Hepatocyte (in vitro differentiated cells): ENCODE measurements at regions not wholly inside any gene's neighbourhood (a gene's known extent, or its start where the extent isn't known, plus 50 kb on each side); places are given as distances from the start of the nearest gene placed in this dataset.

Experiments used
- DNase-seq: peaks from one replicate; pipeline ENCODE4 v3.0.0-alpha.2; 2016; ENCODE audit warnings: low spot score
- H2AFZ ChIP-seq: fragments of 200-600 bp; sonication (generic); 2 replicates; pipeline ENCODE4 v1.6.0; 2016; ENCODE audit warnings: antibody characterized with exemption, mild to moderate bottlenecking
- H3K27ac ChIP-seq: fragments of 200-600 bp; sonication (generic); 2 replicates; pipeline ENCODE4 v1.5.1; 2016; ENCODE audit warnings: mild to moderate bottlenecking
- H3K27me3 ChIP-seq: fragments of 200-600 bp; sonication (generic); 2 replicates; pipeline ENCODE4 v1.6.1; 2016
- H3K36me3 ChIP-seq: fragments of 200-600 bp; sonication (generic); replicated peaks from 2 replicates; pipeline ENCODE4 v1.5.1; 2016; ENCODE audit warnings: low read depth; ENCODE audit not compliant: insufficient read depth
- H3K4me1 ChIP-seq: fragments of 200-600 bp; sonication (generic); 2 replicates; pipeline ENCODE4 v1.5.1; 2016; ENCODE audit warnings: mild to moderate bottlenecking, moderate library complexity; ENCODE audit not compliant: insufficient read depth
- H3K4me2 ChIP-seq: fragments of 200-600 bp; sonication (generic); 2 replicates; pipeline ENCODE4 v1.6.0; 2016
- H3K4me3 ChIP-seq: fragments of 200-600 bp; sonication (generic); 2 replicates; pipeline ENCODE4 v1.5.1; 2016; ENCODE audit warnings: mild to moderate bottlenecking
- H3K79me2 ChIP-seq: fragments of 200-600 bp; sonication (generic); 2 replicates; pipeline ENCODE4 v1.6.0; 2017; ENCODE audit warnings: mild to moderate bottlenecking
- H3K9me2 ChIP-seq: fragments of 200-600 bp; sonication (generic); replicated peaks from 2 replicates; pipeline ENCODE4 v1.6.0; 2017; ENCODE audit warnings: mild to moderate bottlenecking; ENCODE audit not compliant: insufficient read depth
- H3K9me3 ChIP-seq: fragments of 200-600 bp; sonication (generic); 2 replicates; pipeline ENCODE4 v1.5.1; 2016; ENCODE audit warnings: low read depth, mild to moderate bottlenecking
- H4K20me1 ChIP-seq: fragments of 200-600 bp; sonication (generic); 2 replicates; pipeline ENCODE4 v1.6.0; 2016; ENCODE audit warnings: mild to moderate bottlenecking; ENCODE audit not compliant: insufficient read depth, poor library complexity, severe bottlenecking
- CTCF ChIP-seq: fragments of 200-600 bp; sonication (generic); IDR thresholded peaks from 2 replicates; pipeline ENCODE4 v1.5.1; 2016; ENCODE audit warnings: antibody characterized with exemption, mild to moderate bottlenecking; ENCODE audit not compliant: poor library complexity
- EZH2 ChIP-seq: fragments of 200-600 bp; sonication (generic); IDR thresholded peaks from 2 replicates; pipeline ENCODE4 v1.6.1; 2016; ENCODE audit warnings: antibody characterized with exemption, mild to moderate bottlenecking, borderline replicate concordance
- EZH2phosphoT487 ChIP-seq: fragments of 200-600 bp; sonication (generic); IDR thresholded peaks from one replicate; pipeline ENCODE4 v1.6.1; 2018; ENCODE audit warnings: antibody characterized with exemption, mild to moderate bottlenecking, low read depth, moderate library complexity; ENCODE audit not compliant: unreplicated experiment, severe bottlenecking
- WGBS: methylation state at CpG from one replicate; pipeline ENCODE4 v1.1.6; 2016; ENCODE audit warnings: low lambda C conversion rate; ENCODE audit errors: missing lambda C conversion rate; 5-methylcytosine and 5-hydroxymethylcytosine counted together

GRCh38 chr12:84507956-84508850 is 404.4 kb downstream of the SLC6A15 start:
- no peaks in the 10 kb centered on the region for H3K36me3 ChIP-seq
- WGBS: 55% methylated on average over 6 of the region's 6 CpGs

GRCh38 chr12:84506282-84506681 is 406.3 kb downstream of the SLC6A15 start:
- Histone ChIP-seq H3K4me2 (no peak overlapping the region), H3K27me3 (no peaks in the 10 kb centered on the region), H3K27ac (no peak overlapping the region), H3K9me2 (no peaks in the 10 kb centered on the region), H3K9me3 (no peaks in the 10 kb centered on the region), H2AFZ (no peak overlapping the region), H3K4me1 (no peaks in the 10 kb centered on the region), H3K79me2 (no peaks in the 10 kb centered on the region), H4K20me1 (no peaks in the 10 kb centered on the region), H3K36me3 (no peaks in the 10 kb centered on the region), H3K4me3 (no peak overlapping the region)
- DNase-seq: no peak
- no peak for TF ChIP-seq CTCF
- no peak for TF ChIP-seq EZH2phosphoT487
- TF ChIP-seq EZH2: no peak
- WGBS: 67% methylated on average over 5 of the region's 5 CpGs

More at GRCh38 chr12:84507956-84508850, 404.4 kb downstream of the SLC6A15 start:
- Histone ChIP-seq H3K27ac (no peak overlapping the region), H3K4me3 (no peak overlapping the region), H3K9me3 (no peaks in the 10 kb centered on the region), H2AFZ (no peak overlapping the region), H3K4me2 (no peak overlapping the region), H4K20me1 (no peaks in the 10 kb centered on the region), H3K27me3 (no peaks in the 10 kb centered on the region), H3K79me2 (no peaks in the 10 kb centered on the region), H3K9me2 (no peaks in the 10 kb centered on the region), H3K4me1 (no peaks in the 10 kb centered on the region)
- peak; percentile 43 for DNase-seq
- TF ChIP-seq EZH2 (no peak), CTCF (peak; percentile 30)

GRCh38 chr12:84502907-84503787 is 409.5 kb downstream of the SLC6A15 start:
- H3K4me3 ChIP-seq: no peak overlapping the region
- no peaks in the 10 kb centered on the region for H3K9me2 ChIP-seq
- no peaks in the 10 kb centered on the region for H3K9me3 ChIP-seq
- no peaks in the 10 kb centered on the region for H3K27me3 ChIP-seq
- no peak overlapping the region for H3K4me2 ChIP-seq
- no peaks in the 10 kb centered on the region for H4K20me1 ChIP-seq
- no peak overlapping the region for H2AFZ ChIP-seq
- DNase-seq: peak; percentile 74
- TF ChIP-seq EZH2: no peak
- peak; percentile 73 for TF ChIP-seq CTCF
- no peaks in the 10 kb centered on the region for H3K79me2 ChIP-seq
- no peak overlapping the region for H3K27ac ChIP-seq
- 59% methylated on average over 4 of the region's 4 CpGs for WGBS
- no peaks in the 10 kb centered on the region for H3K4me1 ChIP-seq
- H3K36me3 ChIP-seq: no peaks in the 10 kb centered on the region
